DMS 273 (cell line): ENCODE measurements at regions not wholly inside any gene's neighbourhood (a gene's known extent, or its start where the extent isn't known, plus 50 kb on each side); places are given as distances from the start of the nearest gene placed in this dataset.
"Not testable (repeated sequence)": the region's sequence is repeated elsewhere in the genome, so short reads cannot be mapped to it uniquely, and the experiment has no call there.

Experiments
- DNase-seq: peaks from one replicate; lab custom pipeline; 2025; ENCODE audit not compliant: unreplicated experiment; lab: John Stamatoyannopoulos, UW

GRCh38 chr12:126219139-126219538, 1153.9 kb downstream of the AACS start:
- DNase-seq, result no peak

GRCh38 chr12:126219654-126220279, 1154.5 kb downstream of the AACS start:
- no peak for DNase-seq

- DNase-seq, result no peak
These were observed 1158.8 kb downstream of the AACS start for GRCh38 chr12:126224032-126224431.

GRCh38 chr12:126228936-126229335, 1163.7 kb downstream of the AACS start:
- no peak for DNase-seq

GRCh38 chr12:126232711-126233110, 1167.5 kb downstream of the AACS start:
- no peak for DNase-seq

GRCh38 chr12:126233625-126234024, 1168.4 kb downstream of the AACS start:
- no peak for DNase-seq

- DNase-seq, result no peak
These were observed 1178.7 kb downstream of the AACS start for GRCh38 chr12:126243814-126244440.

- no peak for DNase-seq
These were observed 1182.7 kb downstream of the AACS start for GRCh38 chr12:126247936-126248335.

- DNase-seq, result no peak
These were observed 1183.7 kb downstream of the AACS start for GRCh38 chr12:126248871-126249403.

GRCh38 chr12:126258190-126258589, 1193.0 kb downstream of the AACS start:
- no peak for DNase-seq

- DNase-seq, result no peak
These were observed 1197.6 kb downstream of the AACS start for GRCh38 chr12:126262829-126263228.

- no peak for DNase-seq
These were observed 1203.0 kb downstream of the AACS start for GRCh38 chr12:126268222-126268621.

GRCh38 chr12:126271159-126271558, 1205.9 kb downstream of the AACS start:
- DNase-seq, result no peak

- DNase-seq, result no peak
These were observed 1217.5 kb downstream of the AACS start for GRCh38 chr12:126282691-126283090.

GRCh38 chr12:126286203-126286602, 1221.0 kb downstream of the AACS start:
- no peak for DNase-seq

GRCh38 chr12:126290456-126290855, 1225.2 kb downstream of the AACS start:
- no peak for DNase-seq

GRCh38 chr12:126291987-126292386, 1226.8 kb downstream of the AACS start:
- DNase-seq, result not testable (repeated sequence)

- no peak for DNase-seq
These were observed 1230.4 kb downstream of the AACS start for GRCh38 chr12:126295652-126296051.

- no peak for DNase-seq
These were observed 1244.0 kb downstream of the AACS start for GRCh38 chr12:126309278-126309677.

GRCh38 chr12:126312457-126312856, 1247.2 kb downstream of the AACS start:
- no peak for DNase-seq

GRCh38 chr12:126316411-126316810, 1251.2 kb downstream of the AACS start:
- no peak for DNase-seq

- DNase-seq, result no peak
These were observed 1272.6 kb downstream of the AACS start for GRCh38 chr12:126337556-126338441.
